HG03521 (cell line): ENCODE measurements at regions not wholly inside any gene's neighbourhood (a gene's known extent, or its start where the extent isn't known, plus 50 kb on each side); places are given as distances from the start of the nearest gene placed in this dataset.

Experiments used
- ATAC-seq: cut with Tn5 transposase; IDR thresholded peaks from one replicate; pipeline ENCODE4 v1.9.1; 2021; ENCODE audit warnings: mild to moderate bottlenecking, moderate library complexity; ENCODE audit not compliant: unreplicated experiment

DNA sequence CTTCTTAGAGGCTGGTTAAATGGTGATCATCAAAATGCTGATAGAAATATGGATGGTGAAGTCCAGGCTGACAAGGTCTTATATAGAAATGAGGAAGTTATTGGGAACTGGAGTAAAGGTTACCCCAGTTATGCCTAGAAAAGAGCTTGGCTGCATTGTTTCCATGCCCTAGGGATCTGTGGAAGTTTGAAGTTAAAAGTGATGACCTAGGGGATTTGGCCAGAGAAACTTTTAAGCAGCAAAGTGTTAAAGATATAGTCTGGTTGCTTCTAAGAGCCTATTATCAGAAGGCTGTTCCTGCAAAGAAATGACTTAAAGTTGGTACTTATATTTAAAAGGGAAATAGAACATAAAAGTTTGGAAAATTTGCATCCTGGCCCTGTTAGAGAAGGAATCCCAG, 200.3 kb downstream of the ICE1 start:
- ATAC-seq = no peak

DNA sequence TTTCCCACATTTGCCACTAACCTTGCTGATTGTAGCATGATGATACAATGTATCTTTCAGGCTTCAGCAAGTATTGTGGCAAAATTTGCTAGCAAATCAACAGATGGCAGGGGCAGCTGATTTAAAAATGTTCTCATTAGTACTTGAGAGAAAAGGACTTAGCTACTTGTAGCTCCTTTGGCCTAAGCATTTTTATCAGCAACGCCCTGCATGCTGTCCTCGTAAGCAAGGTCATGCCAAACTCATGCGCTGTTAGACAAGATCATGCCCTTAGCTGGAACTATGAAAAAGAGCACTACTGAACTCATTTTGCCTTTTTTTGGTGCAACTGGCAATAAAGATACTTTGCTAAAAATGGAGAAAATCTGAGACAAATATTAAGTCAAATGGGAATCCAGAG, 197.1 kb downstream of the ICE1 start:
- ATAC-seq = no peak

DNA sequence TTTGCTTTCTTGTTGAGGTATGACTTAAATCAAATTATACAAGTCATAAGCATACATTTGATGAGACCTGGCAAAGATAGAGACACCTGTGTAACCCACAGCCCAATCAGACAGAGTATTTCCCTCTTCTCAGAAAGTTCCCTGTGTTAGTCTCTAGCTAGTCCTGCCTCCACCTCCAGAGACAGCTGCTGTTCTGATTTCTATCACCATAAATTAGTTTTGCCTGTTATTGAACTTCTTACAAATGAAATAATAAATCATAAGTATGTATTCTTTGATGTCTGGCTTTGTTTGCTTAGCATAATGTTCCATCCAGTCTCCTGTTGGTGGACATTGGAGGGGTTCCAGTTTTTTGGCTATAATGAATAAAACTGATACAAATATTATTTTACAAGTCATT, 194.5 kb downstream of the ICE1 start:
- ATAC-seq = no peak

DNA sequence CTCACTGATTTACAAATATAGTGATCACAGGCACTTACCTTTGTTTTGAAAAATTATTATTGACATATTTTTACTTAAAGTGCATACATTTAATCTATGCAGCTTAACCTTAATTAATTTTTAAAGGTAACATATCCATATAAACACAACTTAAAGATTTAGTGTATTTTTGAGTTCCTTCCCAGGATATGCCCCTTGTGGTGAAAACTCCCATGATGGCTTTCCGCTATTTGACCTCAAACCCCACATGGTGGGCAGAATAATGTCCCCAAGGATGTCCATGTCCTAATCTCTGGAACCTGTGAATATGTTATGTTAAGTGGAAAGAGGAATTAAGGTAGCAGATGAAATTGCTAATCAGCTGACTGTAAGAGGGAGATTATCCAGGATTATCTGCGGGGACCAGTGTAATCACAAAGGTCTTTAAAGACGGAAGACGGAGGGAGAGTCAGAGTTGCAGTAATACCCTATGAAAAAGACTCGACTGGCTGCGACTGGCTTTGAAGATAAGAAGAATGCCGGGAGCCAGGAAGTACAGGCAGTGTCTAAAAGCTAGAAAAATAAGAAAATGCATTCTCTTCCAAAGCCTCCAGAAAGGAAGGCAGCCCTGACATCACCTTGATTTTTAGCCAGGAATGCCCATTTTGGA, 193.9 kb downstream of the ICE1 start:
- no peak for ATAC-seq

GRCh38 chr5:5615569-5615968, 193.1 kb downstream of the ICE1 start:
- ATAC-seq = no peak

GRCh38 chr5:5613261-5613990, 190.9 kb downstream of the ICE1 start:
- ATAC-seq = no peak

GRCh38 chr5:5612096-5612495, 189.6 kb downstream of the ICE1 start:
- ATAC-seq = no peak

- no peak for ATAC-seq
These were observed 187.5 kb downstream of the ICE1 start for GRCh38 chr5:5609935-5610334.

DNA sequence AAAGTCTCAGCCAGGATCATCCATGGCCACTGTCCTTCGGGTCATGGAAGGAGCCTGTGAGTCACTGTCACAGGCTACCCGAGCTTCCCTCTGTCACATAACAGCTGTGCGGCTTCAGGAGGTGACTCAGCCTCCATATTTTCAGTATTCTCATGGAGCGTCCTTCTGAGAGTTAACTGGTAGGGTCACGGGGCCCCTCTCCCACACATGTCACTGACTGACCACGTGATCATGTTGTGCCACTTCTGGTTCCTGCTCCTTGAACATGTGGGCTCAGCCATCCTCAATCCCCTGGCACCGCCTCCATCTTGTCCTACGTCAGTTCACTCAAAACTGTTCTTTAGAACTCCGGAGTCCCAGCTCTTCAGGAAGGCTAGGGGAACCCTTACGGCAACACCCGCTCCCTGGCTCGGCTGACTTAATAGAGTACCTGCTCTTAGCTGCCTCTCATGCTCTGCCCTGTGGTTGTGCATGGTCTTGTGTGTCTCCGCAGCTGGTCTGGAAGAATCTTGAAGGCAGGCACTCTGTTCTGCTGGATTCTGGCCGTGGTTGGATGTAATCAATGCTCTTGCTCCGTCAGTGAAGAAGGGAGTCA, 182.8 kb downstream of the ICE1 start:
- no peak for ATAC-seq

DNA sequence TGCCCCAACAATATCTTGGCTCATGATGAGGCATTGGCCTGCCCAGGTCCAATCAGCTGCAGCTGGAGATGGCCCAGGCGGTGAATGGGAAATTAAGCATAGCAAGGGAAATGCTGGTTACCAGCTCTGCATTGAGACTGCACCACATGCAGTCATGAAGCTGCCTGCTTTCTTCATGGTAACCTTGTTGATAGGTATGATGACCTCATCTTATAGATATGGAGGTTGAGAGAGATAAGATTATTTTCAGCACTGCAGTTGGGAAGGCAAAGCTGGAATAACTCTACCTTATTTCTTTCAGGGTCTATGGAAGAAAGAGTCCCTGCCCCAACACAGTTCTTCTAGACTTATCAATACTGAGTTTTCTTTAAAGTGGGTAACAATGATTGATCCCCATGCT, 180.1 kb downstream of the ICE1 start:
- ATAC-seq = no peak

DNA sequence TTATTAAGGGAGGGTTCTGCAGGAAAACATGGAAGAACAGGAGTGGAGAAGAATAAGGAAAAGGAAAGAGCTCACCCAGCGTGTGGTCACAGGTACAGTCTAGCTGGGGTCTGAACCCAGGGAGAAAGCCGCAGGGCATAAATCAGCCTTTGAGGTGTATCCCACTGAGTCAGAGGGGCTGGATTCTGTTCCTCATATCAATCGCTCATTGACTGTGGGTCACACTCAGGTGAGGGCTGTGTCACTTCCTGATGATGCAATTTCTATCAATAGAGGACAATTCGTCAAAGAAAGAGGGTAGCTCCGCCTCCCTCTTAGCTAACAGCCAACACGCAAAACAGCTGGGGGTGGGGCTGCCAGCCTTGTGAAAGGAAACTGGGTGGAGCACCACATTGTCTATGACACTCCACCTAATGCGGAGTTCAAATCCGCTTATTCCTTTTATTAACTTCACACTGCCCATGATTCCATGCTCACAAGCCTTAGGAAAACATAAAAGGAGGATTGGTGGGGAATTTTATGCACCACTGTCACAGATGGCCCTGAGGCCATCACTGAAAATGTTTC, 176.2 kb downstream of the ICE1 start:
- no peak for ATAC-seq

DNA sequence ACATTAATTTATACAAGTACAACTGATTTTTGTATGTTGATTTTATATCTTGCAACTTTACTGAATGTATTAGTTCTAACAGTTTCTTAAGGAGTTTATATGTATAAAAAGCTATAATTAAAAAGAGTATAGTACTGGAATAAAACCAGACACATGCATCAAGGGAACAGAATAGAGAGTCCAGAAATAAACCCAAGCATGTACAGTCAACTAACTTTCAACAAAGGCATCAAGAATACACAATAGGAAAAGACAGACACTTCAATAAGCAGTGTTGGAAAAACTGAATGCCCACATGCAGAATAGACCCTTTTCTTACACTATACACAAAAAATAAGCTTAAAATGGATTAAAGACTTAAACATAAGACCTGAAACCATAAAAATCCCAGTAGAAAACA, 170.9 kb downstream of the ICE1 start:
- ATAC-seq = no peak

- no peak for ATAC-seq
These were observed 170.1 kb downstream of the ICE1 start for GRCh38 chr5:5592541-5592940.

GRCh38 chr5:5591567-5591966, 169.1 kb downstream of the ICE1 start:
- ATAC-seq = no peak

DNA sequence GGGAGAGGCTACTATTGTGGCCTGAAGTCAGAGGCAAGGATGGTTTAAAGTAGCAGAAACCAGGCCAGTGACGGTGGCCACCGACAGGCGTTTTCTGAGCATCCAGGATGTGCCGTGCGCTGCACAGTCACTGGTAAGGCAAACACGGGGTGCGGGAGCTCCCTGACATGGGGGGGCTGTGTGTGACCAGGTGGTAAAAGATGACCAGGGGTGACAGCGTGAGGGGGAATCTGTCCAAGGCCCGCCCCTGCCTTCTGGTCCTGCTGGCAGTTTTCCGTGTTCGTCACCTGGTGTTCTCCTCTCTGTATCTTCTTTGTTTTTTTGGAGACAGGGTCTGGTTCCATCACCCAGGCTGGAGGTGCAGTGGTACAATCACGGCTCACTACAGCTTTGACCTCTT, 167.4 kb downstream of the ICE1 start:
- ATAC-seq = no peak

DNA sequence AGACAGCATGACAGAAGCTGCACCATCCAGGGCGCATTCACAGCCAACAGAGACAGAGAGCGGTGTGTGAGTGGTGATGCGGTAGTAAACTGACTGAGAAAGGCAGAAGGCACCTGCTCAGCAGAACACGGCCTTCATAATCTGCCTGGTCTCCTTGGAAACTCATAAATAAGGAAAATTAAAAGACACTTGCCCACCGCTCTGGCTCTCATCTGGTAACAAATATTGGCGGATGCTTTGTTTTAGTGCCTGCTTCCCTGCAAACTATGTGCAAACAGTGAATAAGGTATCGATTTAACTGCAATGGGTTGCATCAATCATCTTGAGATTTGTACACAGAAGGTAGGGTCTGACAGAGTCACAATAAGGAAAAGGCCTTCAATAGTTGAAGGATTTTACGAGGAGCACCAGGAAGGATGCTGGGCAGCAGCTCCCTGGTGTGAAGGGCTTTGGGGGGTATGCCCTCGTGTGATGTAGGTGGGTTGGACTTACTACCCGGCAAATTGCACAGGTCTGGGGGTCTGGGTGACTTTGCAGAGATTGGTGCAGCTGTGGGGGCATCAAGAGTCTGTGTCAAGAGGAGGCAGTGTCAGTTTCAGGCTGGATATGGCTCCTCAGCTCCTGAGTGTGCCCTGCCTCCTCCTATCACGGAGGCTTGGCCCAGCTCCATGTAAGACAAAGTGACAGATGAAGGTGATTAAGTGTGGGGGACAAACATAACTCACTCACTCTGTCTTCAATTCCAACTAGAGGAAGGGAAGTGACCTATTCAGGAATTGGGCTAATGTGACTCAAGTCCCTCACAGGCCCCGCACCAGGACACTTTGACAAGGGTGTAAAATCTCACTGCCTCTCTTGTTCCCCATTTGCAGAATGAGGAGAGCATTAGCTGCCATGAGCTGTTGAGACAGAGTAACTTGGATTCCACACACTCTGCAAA, 166.7 kb downstream of the ICE1 start:
- ATAC-seq = no peak

GRCh38 chr5:5588386-5588785, 165.9 kb downstream of the ICE1 start:
- no peak for ATAC-seq

DNA sequence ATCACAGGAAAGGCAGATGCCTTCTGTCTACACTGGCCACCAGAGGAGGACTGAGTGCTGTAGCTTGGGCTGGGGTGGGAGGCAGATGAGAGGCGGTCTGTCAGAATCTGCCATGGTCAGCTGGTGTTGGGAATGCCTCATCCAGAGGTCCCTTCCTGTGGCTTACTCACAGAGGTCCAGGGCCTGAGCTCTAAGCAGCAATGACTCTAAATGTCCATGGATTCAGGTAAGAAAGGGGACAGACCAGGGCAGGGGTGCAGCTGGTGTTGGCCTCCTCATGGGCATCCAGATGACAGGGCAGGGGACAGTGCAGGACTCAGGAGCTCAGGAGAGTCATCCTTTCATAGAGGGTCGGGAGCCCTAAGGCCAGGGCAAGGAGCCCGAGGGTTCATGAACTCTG, 165.0 kb downstream of the ICE1 start:
- ATAC-seq = no peak

GRCh38 chr5:5586721-5587120, 164.2 kb downstream of the ICE1 start:
- ATAC-seq = no peak

DNA sequence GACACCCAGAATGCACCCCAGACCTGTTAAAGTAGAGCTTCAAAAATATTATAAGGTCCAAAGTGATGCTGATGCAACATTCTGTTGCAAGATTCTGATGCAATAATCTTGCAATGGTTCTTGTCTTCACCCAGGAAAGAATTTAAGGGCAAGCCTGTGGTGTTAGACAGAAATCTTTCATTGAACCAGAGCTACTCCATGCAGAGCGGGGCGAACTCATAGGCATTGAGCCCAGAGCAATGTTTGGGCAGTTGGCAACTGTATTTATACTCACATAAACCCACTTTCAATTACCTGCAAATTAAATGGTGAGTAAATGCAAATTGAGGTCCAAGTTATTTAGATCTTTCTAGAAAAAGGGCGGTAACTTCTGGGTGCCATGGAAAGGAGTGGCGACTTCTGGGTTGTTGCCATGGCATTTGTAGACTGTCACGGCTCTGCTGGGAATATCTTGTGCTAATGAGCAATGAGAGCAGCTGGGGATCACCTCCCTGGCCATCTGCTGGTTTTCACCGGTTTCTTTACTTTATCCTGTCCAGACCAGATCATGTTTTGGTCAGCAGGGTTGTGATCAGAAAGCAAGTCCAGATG, 163.4 kb downstream of the ICE1 start:
- no peak for ATAC-seq

DNA sequence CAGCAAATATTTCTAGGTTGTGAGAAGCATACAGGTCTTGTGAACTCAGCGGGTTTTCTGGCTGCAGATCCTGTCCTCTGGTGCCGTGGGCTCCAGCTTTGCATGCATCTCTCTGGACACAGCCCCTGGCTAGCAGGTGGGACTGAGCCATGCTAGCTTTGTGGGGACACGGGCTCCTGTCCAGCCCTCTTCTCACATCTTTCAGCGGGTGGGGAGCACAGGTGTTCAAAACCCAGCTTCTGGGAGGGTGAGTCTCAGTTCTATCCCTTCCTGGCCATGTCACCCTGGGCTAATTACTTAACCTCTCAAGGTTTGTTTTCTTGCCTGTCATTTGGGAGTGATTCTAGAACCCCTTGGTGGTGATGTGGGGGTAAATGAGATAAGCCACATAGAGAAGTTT, 162.3 kb downstream of the ICE1 start:
- ATAC-seq = no peak
